Testis (tissue), 2 donors: ENCODE measurements at regions not wholly inside any gene's neighbourhood (a gene's known extent, or its start where the extent isn't known, plus 50 kb on each side); places are given as distances from the start of the nearest gene placed in this dataset.

Experiments
- CTCF ChIP-seq, 3 experiments: fragments of 450-650 bp in 2 of 3; fragments of 200-600 bp in 1 of 3; sonication (generic) in 1 of 3; IDR thresholded peaks; one replicate each; pipeline ENCODE4 v1.5.1; 2016 to 2019; ENCODE audit warnings: antibody characterized with exemption in 3 of 3, mild to moderate bottlenecking in 2 of 3, moderate library complexity in 1 of 3
- POLR2A ChIP-seq: fragments of 450-650 bp; IDR thresholded peaks from one replicate; pipeline ENCODE4 v1.6.1; 2017; ENCODE audit warnings: antibody characterized with exemption, mild to moderate bottlenecking, moderate library complexity

- no peak for TF ChIP-seq CTCF (IDR thresholded peaks at IDR 0.05)
- no peak for TF ChIP-seq POLR2A
These were observed 341.3 kb upstream of the DPPA4 start for GRCh38 chr3:109678600-109678999.
